B cell (primary cell): ENCODE measurements at regions not wholly inside any gene's neighbourhood (a gene's known extent, or its start where the extent isn't known, plus 50 kb on each side); places are given as distances from the start of the nearest gene placed in this dataset.

Experiments used
- ATAC-seq: fragments of 200-7000 bp; cut with Tn5 transposase; one replicate; pipeline ENCODE4 v1.10.0; 2021; ENCODE audit warnings: low read depth, mild to moderate bottlenecking, moderate number of reproducible peaks, moderate library complexity
- CTCF ChIA-PET: fragments of 350-600 bp; sonication (Branson Sonifier 250); formaldehyde crosslinking; loops from one replicate; lab custom pipeline; 2021; ENCODE audit warnings: antibody characterized with exemption, inconsistent platforms; lab: Charles Lee
- POLR2A ChIA-PET: fragments of 350-600 bp; sonication (Branson Sonifier 250); formaldehyde crosslinking; loops from one replicate; lab custom pipeline; 2021; ENCODE audit warnings: antibody characterized with exemption; lab: Charles Lee
- DNase-seq: peaks from one replicate; pipeline ENCODE4 v3.0.0; 2013
- H2AFZ ChIP-seq: 2 replicates; pipeline ENCODE4 v1.6.1; 2012; ENCODE audit warnings: mild to moderate bottlenecking, low read depth, low read length; ENCODE audit not compliant: insufficient read depth, poor library complexity, severe bottlenecking
- H3K27ac ChIP-seq, 2 donors: 1 replicate in 1 of 2; 2 replicates in 1 of 2; pipeline ENCODE4 v1.5.1; 2012 to 2013; ENCODE audit warnings: low read length in 2 of 2, mild to moderate bottlenecking in 2 of 2, moderate library complexity in 1 of 2
- H3K27me3 ChIP-seq, 4 experiments: fragments of 200-600 bp in 1 of 4; sonication (generic) in 1 of 4; replicated peaks in 1 of 4; 1 replicate in 2 of 4; 2 replicates in 2 of 4; pipeline versions ENCODE4 v1.6.1 to v1.7.0; 2013 to 2016; ENCODE audit warnings: low read length in 3 of 4, mild to moderate bottlenecking in 2 of 4, mixed read lengths in 1 of 4, moderate library complexity in 1 of 4; ENCODE audit not compliant: insufficient read depth in 4 of 4, control insufficient read depth in 3 of 4; ENCODE audit errors: control extremely low read depth in 1 of 4
- H3K36me3 ChIP-seq, 2 experiments: replicated peaks in 1 of 2; 1 replicate in 1 of 2; 2 replicates in 1 of 2; pipeline versions ENCODE4 v1.6.1 to v1.7.1; 2013; ENCODE audit warnings: low read length in 1 of 2; ENCODE audit not compliant: insufficient read depth in 2 of 2, control insufficient read depth in 1 of 2; ENCODE audit errors: control extremely low read depth in 1 of 2, extremely low read depth in 1 of 2
- H3K4me1 ChIP-seq, 2 donors: fragments of 200-600 bp in 1 of 2; sonication (generic) in 1 of 2; 1 replicate in 1 of 2; 2 replicates in 1 of 2; pipeline versions ENCODE4 v1.5.1 to v1.6.1; 2013 to 2017; ENCODE audit warnings: low read length in 2 of 2; ENCODE audit not compliant: control insufficient read depth in 2 of 2, insufficient read depth in 2 of 2
- H3K4me2 ChIP-seq: replicated peaks from 2 replicates; pipeline ENCODE3; 2012; ENCODE audit warnings: mild to moderate bottlenecking, low read depth, low read length; ENCODE audit not compliant: poor library complexity, severe bottlenecking
- H3K4me3 ChIP-seq, 5 experiments: fragments of 200-600 bp in 1 of 5; sonication (generic) in 1 of 5; 1 replicate in 3 of 5; 2 replicates in 2 of 5; pipeline versions ENCODE4 v1.5.1 to v1.7.0; 2011 to 2016; ENCODE audit warnings: low read length in 4 of 5, mild to moderate bottlenecking in 4 of 5, low read depth in 2 of 5, control low read depth in 1 of 5, moderate library complexity in 1 of 5; ENCODE audit not compliant: insufficient read depth in 1 of 5; ENCODE audit errors: control extremely low read depth in 1 of 5, extremely low read depth in 1 of 5
- H3K79me2 ChIP-seq: fragments of 200-600 bp; sonication (generic); one replicate; pipeline ENCODE4 v1.6.0; 2016; ENCODE audit warnings: low read length; ENCODE audit not compliant: control insufficient read depth, insufficient read depth
- H3K9ac ChIP-seq: fragments of 200-600 bp; sonication (generic); 2 replicates; pipeline ENCODE4 v1.6.1; 2017; ENCODE audit warnings: mild to moderate bottlenecking, low read length, moderate library complexity
- H3K9me3 ChIP-seq, 3 donors: one replicate each; pipeline versions ENCODE4 v1.6.1 to v1.7.1; 2013; ENCODE audit warnings: low read length in 2 of 3; ENCODE audit not compliant: control insufficient read depth in 2 of 3, insufficient read depth in 1 of 3; ENCODE audit errors: control extremely low read depth in 1 of 3
- H4K20me1 ChIP-seq: 2 replicates; pipeline ENCODE4 v1.6.0; 2012; ENCODE audit warnings: mild to moderate bottlenecking, low read length; ENCODE audit not compliant: insufficient read depth, control insufficient read depth, poor library complexity, severe bottlenecking
- H3K27ac Mint-ChIP-seq: one replicate; pipeline ENCODE4 v1.8.0; 2021; ENCODE audit warnings: mixed read lengths
- H3K27me3 Mint-ChIP-seq: one replicate; pipeline ENCODE4 v1.8.0; 2021; ENCODE audit warnings: mixed read lengths
- H3K4me1 Mint-ChIP-seq: one replicate; pipeline ENCODE4 v1.8.0; 2021; ENCODE audit warnings: mixed read lengths
- H3K4me3 Mint-ChIP-seq: one replicate; pipeline ENCODE4 v1.8.0; 2021; ENCODE audit warnings: mixed read lengths
- H3K9me3 Mint-ChIP-seq: one replicate; pipeline ENCODE4 v1.8.0; 2022; ENCODE audit warnings: mixed read lengths; ENCODE audit not compliant: insufficient read depth
- CTCF ChIP-seq: fragments of 200-600 bp; IDR thresholded peaks from one replicate; pipeline ENCODE4 v1.8.0; 2022; ENCODE audit warnings: antibody characterized with exemption, mild to moderate bottlenecking
- EZH2 ChIP-seq: IDR thresholded peaks from 2 replicates; pipeline ENCODE4 v1.6.1; 2012; ENCODE audit warnings: borderline replicate concordance, low read depth, mild to moderate bottlenecking, moderate library complexity, low read length; ENCODE audit not compliant: insufficient read depth, poor library complexity, severe bottlenecking
- WGBS: methylation state at CpG from one replicate; pipeline ENCODE4 v1.1.5; 2013; ENCODE audit warnings: missing lambda C conversion rate; ENCODE audit not compliant: insufficient coverage; 5-methylcytosine and 5-hydroxymethylcytosine counted together
- intact Hi-C: fragments of 100-400 bp; cut with micrococcal nuclease; formaldehyde crosslinking; loops from one replicate; pipeline ENCODE4 v1.10.0; 2022

GRCh38 chr6:45757443-45758130 is 258.1 kb downstream of the CLIC5 start:
- no peak overlapping the region for H3K27ac Mint-ChIP-seq
- WGBS, result 100% methylated on average over 3 of the region's 3 CpGs

GRCh38 chr6:45756606-45757005 is 259.1 kb downstream of the CLIC5 start:
- peaks cover 7% of the 10 kb centered on the region for H3K27me3 Mint-ChIP-seq
- H3K4me3 Mint-ChIP-seq, result no peak overlapping the region

More at GRCh38 chr6:45757443-45758130, 258.1 kb downstream of the CLIC5 start:
- no peak overlapping the region for H3K9ac ChIP-seq
- no peaks in the 10 kb centered on the region for H4K20me1 ChIP-seq
- intact Hi-C loops, result no loop called here
- H3K4me3 Mint-ChIP-seq, result no peak overlapping the region
- peaks cover 7% of the 10 kb centered on the region for H3K27me3 Mint-ChIP-seq
- no peak for DNase-seq
- H3K4me2 ChIP-seq, result no peak overlapping the region
- ChIA-PET POLR2A (no interaction called here), CTCF (no interaction called here)
- no peak for ATAC-seq
- H3K79me2 ChIP-seq, result no peaks in the 10 kb centered on the region
- H3K4me1 Mint-ChIP-seq, result no peaks in the 10 kb centered on the region
- no peak for TF ChIP-seq EZH2
- TF ChIP-seq CTCF, result no peak
- H3K4me3 ChIP-seq, result no peak overlapping the region
- no peak overlapping the region for H3K27ac ChIP-seq
- no peaks in the 10 kb centered on the region for H3K36me3 ChIP-seq
- H3K9me3 ChIP-seq, result no peaks in the 10 kb centered on the region
- no peaks in the 10 kb centered on the region for H3K27me3 ChIP-seq
- no peaks in the 10 kb centered on the region for H3K4me1 ChIP-seq
- no peak overlapping the region for H2AFZ ChIP-seq
- H3K9me3 Mint-ChIP-seq, result no peaks in the 10 kb centered on the region

More at GRCh38 chr6:45756606-45757005, 259.1 kb downstream of the CLIC5 start:
- no peak overlapping the region for H3K4me2 ChIP-seq
- Mint-ChIP-seq H3K9me3 (no peaks in the 10 kb centered on the region), H3K27ac (no peak overlapping the region), H3K4me1 (no peaks in the 10 kb centered on the region)
- H3K4me3 ChIP-seq, result no peak overlapping the region
- H3K9me3 ChIP-seq, result no peaks in the 10 kb centered on the region
- ChIA-PET CTCF (no interaction called here), POLR2A (no interaction called here)
- DNase-seq (no peak), ATAC-seq (no peak)
- H4K20me1 ChIP-seq, result no peaks in the 10 kb centered on the region
- no peaks in the 10 kb centered on the region for H3K4me1 ChIP-seq
- H2AFZ ChIP-seq, result no peak overlapping the region
- H3K27me3 ChIP-seq, result no peaks in the 10 kb centered on the region
- H3K27ac ChIP-seq, result no peak overlapping the region
- no peaks in the 10 kb centered on the region for H3K79me2 ChIP-seq
- no peaks in the 10 kb centered on the region for H3K36me3 ChIP-seq
- intact Hi-C loops, result no loop called here
- TF ChIP-seq CTCF (no peak), EZH2 (no peak)
- WGBS, result no CpG with 5 or more reads among the region's 3 CpGs
- H3K9ac ChIP-seq, result no peak overlapping the region
